GM19023 (cell line): ENCODE measurements at regions not wholly inside any gene's neighbourhood (a gene's known extent, or its start where the extent isn't known, plus 50 kb on each side); places are given as distances from the start of the nearest gene placed in this dataset.
"Not testable (repeated sequence)": the region's sequence is repeated elsewhere in the genome, so short reads cannot be mapped to it uniquely, and the experiment has no call there.

ENCODE experiments used
- ATAC-seq: cut with Tn5 transposase; IDR thresholded peaks from one replicate; pipeline ENCODE4 v1.9.1; 2021; ENCODE audit warnings: mild to moderate bottlenecking, moderate library complexity; ENCODE audit not compliant: unreplicated experiment

DNA sequence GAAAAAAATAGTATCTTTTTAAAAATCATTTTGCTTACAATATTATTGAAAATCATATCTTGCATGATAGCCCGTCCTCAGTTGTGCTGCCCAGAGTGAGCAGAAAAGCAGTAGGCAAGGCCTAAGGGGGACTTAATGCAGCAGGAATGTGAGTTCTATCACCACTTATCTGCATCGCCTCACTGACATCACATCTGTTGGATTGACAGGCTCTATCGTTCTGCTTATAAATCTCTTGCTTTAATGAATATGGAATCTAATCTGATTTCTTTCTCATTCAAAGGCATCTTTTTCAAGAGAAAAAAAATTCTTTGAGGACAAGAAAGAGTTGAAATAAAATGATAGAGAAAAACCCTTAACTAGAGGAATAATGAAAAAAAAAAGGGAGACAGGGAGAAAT lies 249.9 kb downstream of the PAPSS1 start:
- no peak for ATAC-seq

DNA sequence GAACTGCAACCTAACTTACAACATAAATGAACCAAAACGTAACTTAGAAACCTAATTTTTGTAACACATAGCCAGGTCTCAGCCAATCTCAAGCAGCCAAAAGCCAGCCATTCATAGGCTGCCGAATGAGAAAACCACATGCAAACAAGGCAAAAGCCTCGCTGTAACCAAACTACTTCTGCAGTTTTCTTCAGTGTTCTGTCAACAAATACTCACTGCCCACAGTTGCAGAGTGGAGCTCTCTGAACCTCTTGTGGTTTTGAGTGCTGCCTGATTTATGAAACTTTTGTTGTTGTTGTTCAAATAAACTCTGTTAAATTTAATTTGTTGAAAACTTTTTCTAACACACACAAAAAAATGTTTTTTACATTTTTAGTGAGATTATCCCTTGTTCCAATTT lies 251.2 kb downstream of the PAPSS1 start:
- no peak for ATAC-seq

DNA sequence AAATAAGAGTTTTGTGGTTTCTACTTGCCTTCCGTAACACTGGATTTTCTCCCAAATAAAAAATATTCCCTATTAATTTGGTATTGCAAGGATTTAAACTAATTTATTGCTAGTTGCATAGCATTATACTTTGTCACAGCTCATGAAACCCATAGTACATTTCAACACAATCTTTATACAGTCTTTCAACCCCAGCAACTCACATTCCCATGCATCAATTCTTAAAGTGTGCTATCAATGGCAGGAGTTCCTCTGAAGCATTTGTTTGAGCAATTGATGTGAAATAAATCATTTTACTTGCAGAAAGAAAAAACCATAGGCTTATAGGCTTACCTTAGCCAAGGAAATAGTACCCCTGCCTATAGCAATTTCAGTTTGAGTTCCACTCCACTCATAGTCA lies 251.9 kb downstream of the PAPSS1 start:
- ATAC-seq = no peak

DNA sequence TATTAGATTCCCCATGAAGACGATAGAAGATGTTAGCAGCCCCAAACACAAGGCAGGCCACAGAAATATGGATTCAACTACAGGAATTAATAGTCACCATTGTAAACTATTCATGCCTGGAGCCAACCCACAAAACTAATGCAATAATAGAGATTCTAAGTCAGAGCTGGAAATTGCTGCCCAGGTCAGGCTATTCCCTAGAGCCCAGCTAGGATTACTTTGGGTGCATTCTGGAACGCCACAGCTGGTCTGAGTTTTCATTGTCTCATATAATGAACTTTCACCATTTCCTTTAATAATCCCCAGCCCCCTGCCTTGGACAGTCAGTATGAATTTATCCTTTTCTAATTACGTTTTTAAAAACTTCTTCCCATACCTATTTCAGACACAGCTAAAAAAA lies 252.6 kb downstream of the PAPSS1 start:
- ATAC-seq = no peak

DNA sequence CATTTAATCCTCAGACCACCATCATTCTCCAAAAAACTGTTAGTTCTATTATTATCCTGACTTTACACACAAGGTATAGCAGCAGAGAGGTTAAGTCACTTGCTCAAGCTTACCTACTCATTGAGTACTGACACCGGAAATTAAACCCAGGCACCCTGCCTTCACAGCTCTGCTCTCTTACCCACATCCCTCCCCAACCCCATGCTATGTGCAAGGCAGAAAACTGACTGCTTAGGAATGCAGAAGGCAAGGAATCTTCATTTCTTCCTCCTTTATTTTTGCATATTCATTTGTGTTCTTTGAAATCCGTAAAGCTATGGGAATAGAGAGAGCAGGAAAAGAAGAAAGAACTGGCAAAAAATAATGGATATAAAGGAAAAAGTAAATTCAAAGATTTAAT lies 261.8 kb downstream of the PAPSS1 start:
- no peak for ATAC-seq

DNA sequence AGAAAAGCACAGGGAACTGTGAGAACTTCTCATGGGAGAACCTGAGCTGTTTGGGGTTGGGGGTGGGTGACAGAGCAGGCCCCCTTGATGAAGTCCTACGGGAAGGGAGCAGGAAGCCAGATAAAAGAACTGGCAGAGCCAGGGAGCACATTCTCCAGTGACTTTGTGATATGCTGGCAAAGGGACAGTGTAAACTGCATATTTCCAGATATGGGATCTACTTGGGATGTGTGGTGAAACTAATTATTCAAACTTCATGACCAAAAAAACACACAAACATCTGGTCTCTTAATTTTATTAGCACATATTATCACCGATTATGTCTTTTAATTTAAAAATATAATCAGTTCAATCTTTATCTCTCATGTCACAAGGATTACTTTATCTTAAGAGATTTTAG lies 266.0 kb downstream of the PAPSS1 start:
- ATAC-seq = no peak

DNA sequence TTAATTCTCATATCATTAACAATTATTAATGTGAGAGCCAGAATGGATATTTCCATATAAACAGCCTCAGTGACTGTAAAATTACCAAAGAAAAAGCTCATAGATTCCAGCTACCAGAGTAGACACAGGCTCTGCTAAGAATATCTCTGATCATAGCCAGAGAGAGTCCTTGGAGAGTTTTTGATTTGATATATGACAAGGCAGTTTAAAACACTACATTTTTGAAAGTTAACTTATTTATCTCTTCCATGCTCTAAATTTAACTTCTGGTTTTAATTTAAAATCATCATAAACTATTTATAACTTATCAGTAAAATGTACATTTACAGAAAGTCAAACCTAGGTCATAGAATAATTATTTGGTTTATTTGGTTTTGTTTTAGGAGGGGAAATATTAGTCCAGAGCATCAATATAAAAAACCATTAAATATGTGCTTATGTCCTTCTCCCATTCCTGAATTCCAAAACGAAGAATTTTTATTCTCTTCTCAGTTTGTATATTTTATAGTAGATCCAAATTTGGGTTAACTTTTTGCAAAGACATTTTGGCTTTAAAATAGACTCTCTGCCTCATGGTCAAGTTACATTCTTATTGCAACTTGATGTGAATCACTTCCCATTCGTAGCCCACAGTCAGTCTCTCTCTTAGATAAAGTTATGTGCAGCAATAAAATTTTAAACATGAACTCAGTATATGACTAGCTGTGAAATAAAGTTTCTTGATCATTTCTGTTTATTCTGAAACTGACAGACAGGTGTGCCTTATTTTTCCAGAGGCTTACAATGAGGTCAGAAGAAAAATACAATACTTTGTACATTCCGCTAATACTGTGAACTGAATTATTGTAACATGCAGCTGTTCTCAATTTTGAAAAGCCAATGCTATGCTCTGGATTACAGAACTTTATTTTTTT lies 267.1 kb downstream of the PAPSS1 start:
- ATAC-seq = no peak

DNA sequence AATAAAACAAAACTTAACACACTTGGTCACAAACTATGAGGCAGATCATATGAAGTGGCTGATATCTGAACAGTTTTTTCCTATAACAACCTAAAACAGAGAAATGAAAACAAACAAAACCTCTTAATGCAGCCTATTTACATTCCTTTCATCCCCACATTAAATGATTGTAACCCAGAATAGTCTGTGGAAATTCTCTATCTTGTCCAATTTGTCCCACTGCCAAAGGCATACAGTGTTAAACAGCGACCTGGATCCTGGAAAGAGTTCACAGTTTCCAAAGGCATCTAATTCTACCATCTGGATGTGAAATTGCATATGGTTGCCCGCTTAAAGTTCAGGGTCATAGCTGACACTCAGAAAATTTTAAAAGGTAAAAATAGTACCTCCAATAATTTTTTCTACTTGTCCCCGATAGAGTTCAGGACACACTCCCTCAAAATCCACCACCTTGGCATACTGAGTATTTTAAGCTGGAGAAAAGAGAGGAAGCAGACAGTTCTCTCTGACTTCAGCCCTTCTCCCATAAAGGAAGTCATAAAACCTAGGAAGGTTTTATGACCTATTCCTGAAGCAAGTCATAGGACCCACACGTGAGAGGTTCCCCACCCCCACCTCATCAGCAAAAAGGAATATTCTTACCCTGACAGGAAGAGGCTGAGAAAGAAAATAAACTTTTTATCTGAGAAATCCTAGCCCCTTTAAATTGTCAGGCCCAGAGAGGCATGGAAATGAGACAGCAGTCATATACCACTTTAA lies 270.2 kb downstream of the PAPSS1 start:
- no peak for ATAC-seq

DNA sequence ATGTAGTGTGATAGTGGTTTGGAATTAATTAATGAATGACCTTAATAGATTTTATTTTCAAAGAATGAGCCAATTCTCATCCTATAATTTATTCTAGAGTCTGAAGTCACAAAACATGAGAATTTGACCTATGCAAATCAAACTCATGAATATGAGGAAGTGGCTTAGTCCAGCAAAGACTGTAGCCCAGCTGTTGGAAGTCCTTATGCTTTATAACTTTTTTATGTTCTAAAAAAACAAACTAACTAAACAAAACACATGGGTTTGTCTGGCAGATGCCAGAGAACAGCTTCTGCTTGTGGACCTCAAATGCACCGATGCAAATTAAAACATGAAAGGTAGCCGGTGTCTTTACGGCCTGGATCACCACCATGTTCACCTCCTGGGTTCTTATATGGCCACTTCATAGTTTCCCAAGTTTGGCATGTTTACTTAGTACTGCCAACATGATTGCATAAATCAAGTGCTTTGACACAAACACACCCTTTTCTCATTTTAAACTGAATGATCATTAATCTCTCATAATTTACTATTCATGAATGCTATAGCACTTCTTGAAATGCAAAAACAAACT lies 277.4 kb downstream of the PAPSS1 start:
- ATAC-seq = no peak

DNA sequence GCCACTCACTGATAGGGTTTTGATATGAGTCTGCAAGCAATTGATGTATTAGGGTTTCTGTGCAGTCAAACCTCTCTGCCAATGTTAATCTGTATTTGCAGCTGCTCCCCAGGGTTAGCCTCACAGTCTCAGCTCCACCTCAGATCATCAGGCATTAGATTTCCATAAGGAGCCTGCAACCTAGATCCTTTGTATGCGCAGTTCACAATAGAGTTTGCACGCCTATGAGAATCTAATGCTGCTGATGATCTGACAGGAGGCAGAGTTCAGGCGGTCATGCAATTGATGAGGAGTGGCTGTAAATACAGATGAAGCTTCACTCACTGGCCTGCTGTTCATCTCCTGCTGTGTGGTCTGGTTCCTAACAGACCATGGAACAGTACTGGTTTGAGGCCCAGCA lies 280.6 kb downstream of the PAPSS1 start:
- no peak for ATAC-seq

DNA sequence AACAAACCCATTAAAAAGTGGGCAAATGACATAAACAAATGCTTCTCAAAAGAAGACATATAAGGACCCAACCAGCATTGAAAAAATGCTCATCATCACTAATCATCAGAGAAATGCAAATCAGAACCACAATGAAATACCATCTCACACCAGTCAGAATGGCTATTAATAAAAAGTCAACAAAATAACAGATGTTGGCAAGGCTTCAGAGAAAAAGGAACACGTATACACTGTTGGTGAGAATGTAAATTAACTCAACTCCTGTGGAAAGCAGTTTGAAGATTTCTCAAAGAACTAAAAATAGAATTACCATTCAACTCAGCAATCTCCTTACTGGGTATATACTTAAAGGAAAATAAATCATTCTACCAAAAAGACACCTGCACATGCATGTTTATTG lies 283.6 kb downstream of the PAPSS1 start:
- not testable (repeated sequence) for ATAC-seq

DNA sequence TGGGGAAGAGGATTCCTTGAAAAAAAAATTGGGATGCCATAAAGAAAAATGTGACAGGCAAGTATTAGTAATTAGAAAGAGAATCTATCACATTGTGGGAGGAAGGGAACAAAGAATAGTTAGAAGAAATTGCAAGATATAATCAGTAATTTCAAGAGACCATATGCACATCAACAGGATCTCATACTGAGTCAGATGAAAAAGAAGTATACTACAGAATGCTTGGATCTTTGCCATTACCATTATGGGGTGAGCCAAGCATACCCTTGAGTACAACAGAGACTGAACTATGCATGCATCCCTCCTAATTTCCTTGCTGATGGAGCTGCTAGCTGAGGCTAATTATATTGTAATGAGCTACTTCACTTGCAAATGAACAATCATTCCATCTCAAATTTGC lies 287.6 kb downstream of the PAPSS1 start:
- ATAC-seq = no peak

DNA sequence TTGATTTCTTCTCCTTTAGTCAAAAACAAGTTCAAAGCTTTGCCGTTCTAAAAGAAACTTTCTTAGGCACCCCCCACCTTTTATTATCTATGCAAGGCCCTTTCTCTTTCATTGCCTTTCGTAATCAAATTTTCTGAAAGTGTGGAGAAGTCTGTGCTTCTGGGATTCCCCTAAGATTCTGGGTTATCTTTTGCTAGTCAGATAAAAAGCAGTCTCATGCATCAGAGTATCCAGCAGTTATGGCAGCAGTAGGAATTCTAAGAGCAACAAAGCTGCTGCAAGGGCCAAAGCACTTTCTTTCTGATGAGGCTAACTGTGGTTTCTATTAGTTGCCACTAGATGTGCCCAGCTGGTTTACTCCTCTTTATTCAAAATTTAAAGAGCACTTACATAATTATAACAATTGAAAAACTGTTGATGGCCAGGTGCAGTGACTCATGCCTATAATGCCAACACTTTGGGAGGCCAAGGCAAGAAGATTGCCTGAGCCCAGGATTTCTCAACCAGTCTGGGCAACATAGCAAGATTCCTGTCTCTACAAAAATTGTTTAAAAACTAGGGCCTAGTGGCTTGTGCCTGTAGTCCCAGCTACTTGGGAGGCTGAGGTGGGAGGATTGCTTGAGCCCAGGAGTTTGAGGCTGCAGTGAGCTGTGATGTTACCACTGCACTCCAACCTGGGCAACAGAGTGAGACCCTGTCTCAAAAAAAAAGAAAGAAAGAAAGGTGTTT lies 296.2 kb downstream of the PAPSS1 start:
- no peak for ATAC-seq

DNA sequence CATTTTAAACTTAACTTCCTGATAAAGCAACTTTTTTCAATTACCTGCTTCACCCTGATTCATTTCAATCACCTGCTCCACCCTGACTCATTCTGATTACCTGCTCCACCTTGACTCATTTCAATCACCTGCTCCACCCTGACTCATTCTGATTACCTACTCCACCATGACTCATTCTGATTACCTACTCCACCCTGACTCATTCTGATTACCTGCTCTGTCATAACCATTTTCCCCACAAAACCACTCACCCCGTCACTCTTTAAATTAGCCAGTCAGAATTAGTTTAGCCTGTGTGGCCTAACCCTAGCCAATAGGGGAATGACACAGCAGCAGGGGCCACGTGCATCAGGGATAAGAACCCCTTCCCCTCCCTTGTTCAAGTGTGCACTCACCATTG lies 300.5 kb downstream of the PAPSS1 start:
- not testable (repeated sequence) for ATAC-seq

DNA sequence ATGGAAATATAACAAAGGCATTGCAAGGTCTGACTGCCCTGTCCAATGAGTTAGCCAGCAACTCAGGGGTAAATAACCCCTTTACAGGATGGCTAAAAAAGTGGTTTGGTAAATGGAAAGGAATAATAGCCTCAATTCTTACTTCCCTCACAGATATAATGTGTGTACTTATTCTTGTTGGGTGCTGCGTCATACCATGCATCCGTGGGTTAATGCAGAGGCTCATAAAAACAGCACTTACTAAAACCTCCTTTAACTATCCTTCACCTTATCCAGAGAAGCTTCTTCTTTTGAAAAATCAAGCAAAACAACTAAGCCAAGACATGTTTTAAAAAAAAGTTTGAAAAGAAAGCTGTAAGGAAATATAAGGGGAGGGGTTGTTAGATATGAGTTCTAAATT lies 301.0 kb downstream of the PAPSS1 start:
- ATAC-seq = no peak

DNA sequence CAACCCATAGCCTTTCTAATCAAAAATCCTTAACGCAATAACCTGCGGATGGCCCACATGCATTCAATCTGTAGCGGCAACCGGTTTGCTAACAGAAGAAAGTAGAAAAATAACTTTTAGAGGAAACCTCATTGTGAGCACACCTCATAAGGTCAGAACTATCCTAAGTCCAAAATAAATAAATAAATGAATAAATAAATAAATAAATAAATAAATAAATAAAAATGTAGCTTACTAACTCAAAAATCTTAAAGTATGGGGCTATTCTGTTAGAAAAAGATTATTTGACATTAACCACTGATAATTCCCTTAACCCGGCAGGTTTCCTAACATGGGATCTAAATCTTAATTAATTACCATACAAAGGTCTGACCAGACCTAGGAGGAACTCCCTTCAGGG lies 304.5 kb downstream of the PAPSS1 start:
- not testable (repeated sequence) for ATAC-seq

DNA sequence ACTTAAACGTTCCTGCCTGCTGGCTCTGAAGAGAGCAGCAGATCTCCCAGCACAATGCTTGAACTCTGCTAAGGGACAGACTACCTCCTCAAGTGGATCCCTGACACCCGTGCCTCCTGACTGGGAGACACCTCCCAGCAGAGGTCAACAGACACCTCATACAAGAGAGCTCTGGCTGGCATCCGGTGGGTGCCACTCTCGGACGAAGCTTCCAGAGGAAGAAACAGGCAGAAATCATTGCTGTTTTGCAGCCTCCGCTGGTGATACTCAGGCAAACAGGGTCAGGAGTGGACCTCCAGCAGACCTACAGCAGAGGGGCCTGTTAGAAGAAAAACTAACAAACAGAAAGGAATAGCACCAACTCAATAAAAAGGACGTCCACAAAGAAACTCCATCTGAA lies 310.2 kb downstream of the PAPSS1 start:
- not testable (repeated sequence) for ATAC-seq

DNA sequence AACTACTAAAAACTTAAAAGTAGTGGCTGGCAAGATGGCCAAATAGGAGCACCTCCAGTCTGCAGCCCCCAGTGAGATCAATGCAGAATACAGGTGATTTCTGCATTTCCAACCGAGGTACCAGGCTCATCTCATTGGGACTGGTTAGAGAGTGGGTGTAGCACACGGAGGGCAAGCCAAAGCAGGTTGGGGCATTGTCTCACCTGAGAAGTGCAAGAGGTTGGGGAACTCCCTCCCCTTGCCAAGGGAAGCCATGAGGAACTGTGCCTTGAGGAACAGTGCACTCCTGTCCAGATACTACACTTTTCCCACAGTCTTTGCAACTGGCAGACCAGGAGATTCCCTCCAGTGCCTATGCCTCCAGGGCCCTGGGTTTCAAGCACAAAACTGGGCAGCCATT lies 311.1 kb downstream of the PAPSS1 start:
- ATAC-seq = no peak

DNA sequence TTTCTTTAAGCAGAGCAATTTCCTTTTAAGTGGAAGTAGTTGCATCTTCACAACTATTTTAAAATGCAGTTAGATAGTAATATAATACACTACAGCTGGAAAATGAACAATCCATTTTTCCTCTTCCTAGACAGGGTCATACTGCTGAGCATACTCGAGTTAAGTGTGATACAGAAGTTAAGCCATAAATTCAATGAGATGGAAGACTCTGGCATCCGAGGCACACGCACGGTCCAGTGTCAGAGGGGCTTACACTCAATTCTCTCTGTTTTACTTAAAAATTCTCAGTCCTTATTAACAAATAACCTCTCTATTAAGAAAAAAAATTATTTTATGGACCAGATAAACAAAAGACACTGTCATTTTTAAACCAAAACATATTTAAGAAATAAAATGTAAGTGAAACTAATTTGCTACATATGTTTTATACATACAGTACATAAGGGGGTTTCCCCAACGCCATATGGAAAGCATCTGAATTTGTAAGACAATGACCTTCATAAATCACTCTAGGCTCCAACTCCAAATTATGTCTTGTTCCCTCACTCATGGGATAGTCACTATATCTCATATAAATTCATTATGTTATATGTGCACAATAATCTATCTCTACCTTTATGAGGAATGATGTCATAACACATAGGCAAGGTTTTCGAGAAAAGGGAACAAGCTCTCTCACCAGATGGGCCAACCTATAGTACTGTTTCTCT lies 315.3 kb downstream of the PAPSS1 start:
- ATAC-seq = no peak

DNA sequence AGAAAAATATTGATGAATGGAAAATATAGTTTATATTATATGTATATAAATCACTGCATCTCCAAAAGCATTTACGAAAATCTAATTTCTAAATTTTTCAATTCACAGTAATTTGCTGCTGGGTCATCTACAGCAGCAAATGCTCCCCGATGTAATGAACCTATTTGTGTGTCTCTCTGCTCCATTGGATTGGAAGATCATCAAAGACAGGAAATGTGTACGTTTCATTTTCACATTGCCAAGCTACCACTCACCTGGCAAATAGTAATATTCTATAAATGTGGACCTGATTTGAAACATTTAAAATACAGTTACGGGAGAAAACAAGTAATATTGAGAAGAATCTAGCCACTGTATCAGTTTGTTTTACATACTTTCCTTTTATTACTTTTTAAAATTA lies 317.7 kb downstream of the PAPSS1 start:
- ATAC-seq = no peak

DNA sequence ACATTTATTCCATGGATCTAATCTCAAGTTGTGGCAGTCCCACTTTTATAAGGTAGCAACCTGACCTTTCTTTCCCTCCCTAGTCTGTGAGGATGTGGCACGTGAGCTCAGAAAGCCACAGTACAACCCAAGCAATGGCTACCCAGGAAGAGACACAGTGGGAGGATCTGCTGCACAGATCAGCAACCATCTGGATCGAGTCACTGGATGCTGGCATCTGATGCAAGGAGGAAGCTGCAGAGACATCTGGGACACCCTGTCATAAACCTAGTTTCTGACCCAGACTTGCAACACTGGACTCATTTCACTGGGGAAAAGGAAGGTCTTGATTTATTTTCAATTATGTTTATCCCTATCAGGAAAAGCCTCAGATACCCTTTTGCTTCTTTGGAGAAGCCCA lies 327.1 kb downstream of the PAPSS1 start:
- no peak for ATAC-seq
